SH-SY5Y (cell line): ENCODE measurements at regions not wholly inside any gene's neighbourhood (a gene's known extent, or its start where the extent isn't known, plus 50 kb on each side); places are given as distances from the start of the nearest gene placed in this dataset.

Experiments
- GATA2 ChIP-seq: IDR thresholded peaks from 2 replicates; pipeline ENCODE4 v1.6.1; 2011; ENCODE audit warnings: mild to moderate bottlenecking, low read depth, low read length
- GATA3 ChIP-seq: IDR thresholded peaks from 2 replicates; pipeline ENCODE4 v1.6.1; 2011; ENCODE audit warnings: low read depth, mild to moderate bottlenecking, low read length, moderate library complexity

GRCh38 chr13:81394640-81395039 is 1053.7 kb upstream of the SPRY2 start:
- TF ChIP-seq GATA2 (no peak), GATA3 (no peak)

- no peak for TF ChIP-seq GATA3
- TF ChIP-seq GATA2: no peak
Measured at GRCh38 chr13:81393721-81394120, 1052.8 kb upstream of the SPRY2 start.

GRCh38 chr13:81393110-81393509 is 1052.2 kb upstream of the SPRY2 start:
- TF ChIP-seq GATA2 (no peak), GATA3 (no peak)

GRCh38 chr13:81388400-81388799 is 1047.5 kb upstream of the SPRY2 start:
- TF ChIP-seq GATA2: no peak
- no peak for TF ChIP-seq GATA3

- no peak for TF ChIP-seq GATA3
- no peak for TF ChIP-seq GATA2
Measured at GRCh38 chr13:81383444-81383843, 1042.5 kb upstream of the SPRY2 start.

GRCh38 chr13:81382246-81382645 is 1041.3 kb upstream of the SPRY2 start:
- TF ChIP-seq GATA2 (no peak), GATA3 (no peak)

- TF ChIP-seq GATA2 (no peak), GATA3 (no peak)
Measured at GRCh38 chr13:81381560-81381959, 1040.6 kb upstream of the SPRY2 start.

- TF ChIP-seq GATA2 (no peak), GATA3 (no peak)
Measured at GRCh38 chr13:81379183-81379582, 1038.3 kb upstream of the SPRY2 start.

- no peak for TF ChIP-seq GATA3
- TF ChIP-seq GATA2: no peak
Measured at GRCh38 chr13:81377921-81378320, 1037.0 kb upstream of the SPRY2 start.

GRCh38 chr13:81375709-81376108 is 1034.8 kb upstream of the SPRY2 start:
- TF ChIP-seq GATA3: no peak
- no peak for TF ChIP-seq GATA2

GRCh38 chr13:81350056-81350455 is 1009.1 kb upstream of the SPRY2 start:
- TF ChIP-seq GATA3 (no peak), GATA2 (no peak)

- TF ChIP-seq GATA2: no peak
- TF ChIP-seq GATA3: no peak
Measured at GRCh38 chr13:81334481-81334880, 993.6 kb upstream of the SPRY2 start.

- no peak for TF ChIP-seq GATA2
Measured at GRCh38 chr13:81326913-81327312, 986.0 kb upstream of the SPRY2 start.

GRCh38 chr13:81320516-81320915 is 979.6 kb upstream of the SPRY2 start:
- no peak for TF ChIP-seq GATA2
- no peak for TF ChIP-seq GATA3

- TF ChIP-seq GATA3: no peak
- no peak for TF ChIP-seq GATA2
Measured at GRCh38 chr13:81319351-81319750, 978.4 kb upstream of the SPRY2 start.
